ENCODE measurements at regions not wholly inside any gene's neighbourhood (a gene's known extent, or its start where the extent isn't known, plus 50 kb on each side); places are given as distances from the start of the nearest gene placed in this dataset.

- Histone ChIP-seq H3K27me3 (replicated peaks; ENCODE audit: insufficient read depth) (no peaks in the 10 kb centered on the region), H3K9ac (no peak overlapping the region), H3K4me3 (no peak overlapping the region), H3K79me2 (ENCODE audit: insufficient read depth) (no peaks in the 10 kb centered on the region), H3K27ac (no peak overlapping the region), H3F3A (ENCODE audit: insufficient read depth) (no peaks in the 10 kb centered on the region), H3K9me3 (ENCODE audit: low read depth) (no peaks in the 10 kb centered on the region), H3K36me3 (ENCODE audit: low read depth) (no peaks in the 10 kb centered on the region), H3K4me2 (ENCODE audit: unreplicated experiment) (no peak overlapping the region), H3K4me1 (ENCODE audit: insufficient read depth) (no peaks in the 10 kb centered on the region), H2AFZ (no peak overlapping the region), H4K20me1 (ENCODE audit: insufficient read depth) (no peaks in the 10 kb centered on the region), H3K9me2 (ENCODE audit: insufficient read depth) (no peaks in the 10 kb centered on the region)
- in situ Hi-C loops (cut with MboI) = no loop called here
- TF ChIP-seq EZH2phosphoT487 (IDR thresholded peaks at IDR 0.05; ENCODE audit: insufficient read depth, low read depth) (no peak), EZH2 (IDR thresholded peaks at IDR 0.05; ENCODE audit: insufficient read depth, poor library complexity, severe bottlenecking) (no peak)
- no peak for DNase-seq
- WGBS, 2 experiments (ENCODE audit: low coverage in 1 of 2, low lambda C conversion rate in 2 of 2, missing lambda C conversion rate in 2 of 2) = 12 to 20% methylated on average over 2 of the region's 2 CpGs
Measured at GRCh38 chr7:23913016-23913415, 203.0 kb downstream of the STK31 start.

- H3K4me2 ChIP-seq (ENCODE audit: unreplicated experiment) = no peak overlapping the region
- no peaks in the 10 kb centered on the region for H3K36me3 ChIP-seq (ENCODE audit: low read depth)
Measured at GRCh38 chr7:23915236-23915635, 205.2 kb downstream of the STK31 start.

GRCh38 chr7:23918286-23918685 lies 208.3 kb downstream of the STK31 start:
- Histone ChIP-seq H4K20me1 (ENCODE audit: insufficient read depth) (no peaks in the 10 kb centered on the region), H3K79me2 (ENCODE audit: insufficient read depth) (no peaks in the 10 kb centered on the region), H3K9me3 (ENCODE audit: low read depth) (no peaks in the 10 kb centered on the region), H2AFZ (no peak overlapping the region), H3K9me2 (ENCODE audit: insufficient read depth) (no peaks in the 10 kb centered on the region), H3K4me3 (no peak overlapping the region), H3K36me3 (ENCODE audit: low read depth) (no peaks in the 10 kb centered on the region), H3K27me3 (replicated peaks; ENCODE audit: insufficient read depth) (no peaks in the 10 kb centered on the region), H3K27ac (no peak overlapping the region), H3K4me1 (ENCODE audit: insufficient read depth) (no peaks in the 10 kb centered on the region), H3K9ac (no peak overlapping the region), H3K4me2 (ENCODE audit: unreplicated experiment) (no peak overlapping the region), H3F3A (ENCODE audit: insufficient read depth) (no peaks in the 10 kb centered on the region)
- no peak for TF ChIP-seq EZH2 (IDR thresholded peaks at IDR 0.05; ENCODE audit: insufficient read depth, poor library complexity, severe bottlenecking)
- in situ Hi-C loops (cut with MboI) = no loop called here
- DNase-seq = no peak

More at GRCh38 chr7:23915236-23915635, 205.2 kb downstream of the STK31 start:
- in situ Hi-C loops (cut with MboI) = no loop called here
- TF ChIP-seq EZH2 (IDR thresholded peaks at IDR 0.05; ENCODE audit: insufficient read depth, poor library complexity, severe bottlenecking) = no peak
- TF ChIP-seq EZH2phosphoT487 (IDR thresholded peaks at IDR 0.05; ENCODE audit: insufficient read depth, low read depth) = no peak
- Histone ChIP-seq H3K9ac (no peak overlapping the region), H3K27ac (no peak overlapping the region), H4K20me1 (ENCODE audit: insufficient read depth) (no peaks in the 10 kb centered on the region), H3K4me1 (ENCODE audit: insufficient read depth) (no peaks in the 10 kb centered on the region), H3K4me3 (no peak overlapping the region), H3K27me3 (replicated peaks; ENCODE audit: insufficient read depth) (no peaks in the 10 kb centered on the region), H3F3A (ENCODE audit: insufficient read depth) (no peaks in the 10 kb centered on the region), H3K79me2 (ENCODE audit: insufficient read depth) (no peaks in the 10 kb centered on the region), H3K9me3 (ENCODE audit: low read depth) (no peaks in the 10 kb centered on the region), H3K9me2 (ENCODE audit: insufficient read depth) (no peaks in the 10 kb centered on the region), H2AFZ (no peak overlapping the region)
- DNase-seq = no peak
- WGBS, 2 experiments (ENCODE audit: low coverage in 1 of 2, low lambda C conversion rate in 2 of 2, missing lambda C conversion rate in 2 of 2) = 0 to 1% methylated on average over 5 of the region's 5 CpGs

GRCh38 chr7:23918856-23919255 lies 208.8 kb downstream of the STK31 start:
- H3K9ac ChIP-seq = no peak overlapping the region
- no peak overlapping the region for H3K27ac ChIP-seq
- H3K9me2 ChIP-seq (ENCODE audit: insufficient read depth) = no peaks in the 10 kb centered on the region
- no peaks in the 10 kb centered on the region for H3F3A ChIP-seq (ENCODE audit: insufficient read depth)
- H3K4me1 ChIP-seq (ENCODE audit: insufficient read depth) = no peaks in the 10 kb centered on the region
- no peak overlapping the region for H2AFZ ChIP-seq
- H3K9me3 ChIP-seq (ENCODE audit: low read depth) = no peaks in the 10 kb centered on the region
- in situ Hi-C loops (cut with MboI) = no loop called here
- H3K79me2 ChIP-seq (ENCODE audit: insufficient read depth) = no peaks in the 10 kb centered on the region
- H4K20me1 ChIP-seq (ENCODE audit: insufficient read depth) = no peaks in the 10 kb centered on the region
- H3K36me3 ChIP-seq (ENCODE audit: low read depth) = no peaks in the 10 kb centered on the region
- no peak for DNase-seq
- H3K27me3 ChIP-seq (replicated peaks; ENCODE audit: insufficient read depth) = no peaks in the 10 kb centered on the region
- H3K4me3 ChIP-seq = no peak overlapping the region
- TF ChIP-seq EZH2 (IDR thresholded peaks at IDR 0.05; ENCODE audit: insufficient read depth, poor library complexity, severe bottlenecking) (no peak), EZH2phosphoT487 (IDR thresholded peaks at IDR 0.05; ENCODE audit: insufficient read depth, low read depth) (no peak)
- no peak overlapping the region for H3K4me2 ChIP-seq (ENCODE audit: unreplicated experiment)

- Histone ChIP-seq H2AFZ (no peak overlapping the region), H3K27ac (no peak overlapping the region), H3K4me3 (no peak overlapping the region), H3K36me3 (ENCODE audit: low read depth) (no peaks in the 10 kb centered on the region), H3K27me3 (replicated peaks; ENCODE audit: insufficient read depth) (no peaks in the 10 kb centered on the region), H3K9me3 (ENCODE audit: low read depth) (no peaks in the 10 kb centered on the region), H3K4me2 (ENCODE audit: unreplicated experiment) (no peak overlapping the region), H3F3A (ENCODE audit: insufficient read depth) (no peaks in the 10 kb centered on the region), H3K9ac (no peak overlapping the region), H3K4me1 (ENCODE audit: insufficient read depth) (no peaks in the 10 kb centered on the region), H4K20me1 (ENCODE audit: insufficient read depth) (no peaks in the 10 kb centered on the region), H3K79me2 (ENCODE audit: insufficient read depth) (no peaks in the 10 kb centered on the region), H3K9me2 (ENCODE audit: insufficient read depth) (no peaks in the 10 kb centered on the region)
- no peak for DNase-seq
- in situ Hi-C loops (cut with MboI) = no loop called here
- 34 to 36% methylated on average over 5 of the region's 5 CpGs for WGBS, 2 experiments (ENCODE audit: low coverage in 1 of 2, low lambda C conversion rate in 2 of 2, missing lambda C conversion rate in 2 of 2)
- TF ChIP-seq EZH2 (IDR thresholded peaks at IDR 0.05; ENCODE audit: insufficient read depth, poor library complexity, severe bottlenecking) (no peak), EZH2phosphoT487 (IDR thresholded peaks at IDR 0.05; ENCODE audit: insufficient read depth, low read depth) (no peak)
Measured at GRCh38 chr7:23925088-23925487, 215.1 kb downstream of the STK31 start.
